Loucy (cell line): ENCODE measurements at regions not wholly inside any gene's neighbourhood (a gene's known extent, or its start where the extent isn't known, plus 50 kb on each side); places are given as distances from the start of the nearest gene placed in this dataset.

Source experiments
- EZH2phosphoT487 ChIP-seq: fragments of 200-600 bp; IDR thresholded peaks from 2 replicates; pipeline ENCODE4 v1.6.1; 2018; ENCODE audit warnings: antibody characterized with exemption, mild to moderate bottlenecking, moderate library complexity, borderline replicate concordance
- TF ChIP-seq, protein P1 (sequence below): fragments of 200-600 bp; sonication (generic); conservative IDR thresholded peaks from 2 replicates; pipeline ENCODE4 v1.5.1; 2014; ENCODE audit warnings: mild to moderate bottlenecking, antibody characterized with exemption, low read length

DNA sequence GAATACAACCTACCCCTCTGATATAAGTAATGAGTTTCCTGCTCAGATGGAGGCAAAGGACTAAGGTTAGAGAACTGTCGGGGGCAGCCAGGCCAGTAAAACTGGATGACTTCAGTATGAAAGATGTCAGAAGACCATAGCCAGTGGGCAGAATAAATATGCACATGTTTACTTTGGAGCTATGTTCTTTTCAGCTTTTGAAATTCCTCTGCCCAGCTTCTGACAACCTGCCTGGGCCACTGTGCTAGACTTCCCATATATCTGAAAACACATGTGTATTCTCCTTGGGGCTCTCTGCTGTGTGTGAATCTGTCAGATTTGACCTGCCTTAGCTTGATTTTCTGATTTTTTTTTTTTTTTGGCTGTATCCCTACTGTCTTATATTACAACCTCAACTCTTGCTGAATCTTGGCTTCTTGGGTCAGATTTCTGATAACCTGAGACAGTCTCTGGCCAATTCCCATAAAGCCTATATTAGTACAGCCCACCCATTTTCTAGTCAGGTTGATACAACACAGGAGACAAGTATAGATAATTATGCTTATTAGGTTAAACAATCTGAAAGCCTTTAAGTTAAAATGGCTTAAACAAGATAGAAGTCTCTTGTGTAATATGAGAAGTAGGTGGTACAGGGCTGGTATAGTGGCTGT is 76.6 kb upstream of the PRLR start:
- TF ChIP-seq, protein P1, sequence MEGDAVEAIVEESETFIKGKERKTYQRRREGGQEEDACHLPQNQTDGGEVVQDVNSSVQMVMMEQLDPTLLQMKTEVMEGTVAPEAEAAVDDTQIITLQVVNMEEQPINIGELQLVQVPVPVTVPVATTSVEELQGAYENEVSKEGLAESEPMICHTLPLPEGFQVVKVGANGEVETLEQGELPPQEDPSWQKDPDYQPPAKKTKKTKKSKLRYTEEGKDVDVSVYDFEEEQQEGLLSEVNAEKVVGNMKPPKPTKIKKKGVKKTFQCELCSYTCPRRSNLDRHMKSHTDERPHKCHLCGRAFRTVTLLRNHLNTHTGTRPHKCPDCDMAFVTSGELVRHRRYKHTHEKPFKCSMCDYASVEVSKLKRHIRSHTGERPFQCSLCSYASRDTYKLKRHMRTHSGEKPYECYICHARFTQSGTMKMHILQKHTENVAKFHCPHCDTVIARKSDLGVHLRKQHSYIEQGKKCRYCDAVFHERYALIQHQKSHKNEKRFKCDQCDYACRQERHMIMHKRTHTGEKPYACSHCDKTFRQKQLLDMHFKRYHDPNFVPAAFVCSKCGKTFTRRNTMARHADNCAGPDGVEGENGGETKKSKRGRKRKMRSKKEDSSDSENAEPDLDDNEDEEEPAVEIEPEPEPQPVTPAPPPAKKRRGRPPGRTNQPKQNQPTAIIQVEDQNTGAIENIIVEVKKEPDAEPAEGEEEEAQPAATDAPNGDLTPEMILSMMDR, result no peak
- TF ChIP-seq EZH2phosphoT487, result no peak
